ENCODE measurements at regions not wholly inside any gene's neighbourhood (a gene's known extent, or its start where the extent isn't known, plus 50 kb on each side); places are given as distances from the start of the nearest gene placed in this dataset.
"Not testable (repeated sequence)": the region's sequence is repeated elsewhere in the genome, so short reads cannot be mapped to it uniquely, and the experiment has no call there.

DNA sequence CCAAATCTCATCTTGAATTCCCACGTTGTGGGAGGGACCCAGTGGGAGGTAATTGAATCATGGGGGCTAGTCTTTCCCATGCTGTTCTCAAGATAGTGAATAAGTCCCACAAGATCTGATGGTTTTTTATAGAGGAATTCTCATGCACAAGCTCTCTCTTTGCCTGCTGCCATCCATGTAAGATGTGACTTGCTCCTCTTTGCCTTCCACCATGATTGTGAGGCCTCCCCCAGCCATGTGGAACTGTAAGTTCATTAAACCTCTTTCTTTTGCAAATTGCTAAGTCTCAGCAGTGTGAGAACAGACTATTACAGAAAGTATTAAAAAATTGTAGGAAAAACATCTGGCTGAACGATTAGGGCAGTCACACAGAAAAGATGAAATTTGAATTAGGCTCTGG is 921.8 kb downstream of the MCTP2 start:
- TF ChIP-seq RXRA (IDR thresholded peaks at IDR 0.05; ENCODE audit: borderline replicate concordance, low read depth); RAD21 (IDR thresholded peaks at IDR 0.05; ENCODE audit: low read length); CTCF (IDR thresholded peaks at IDR 0.05); USF2 (IDR thresholded peaks at IDR 0.05; ENCODE audit: borderline replicate concordance, low read depth, low read length); FOXM1 (IDR thresholded peaks at IDR 0.05; ENCODE audit: low read depth); SMC3 (IDR thresholded peaks at IDR 0.05; ENCODE audit: low read depth, low read length); NFIC (IDR thresholded peaks at IDR 0.05; ENCODE audit: borderline replicate concordance); EP300 (IDR thresholded peaks at IDR 0.05; ENCODE audit: borderline replicate concordance in 1 of 2, low read depth in 1 of 2, low read length in 1 of 2): not testable (repeated sequence)
